NT2/D1 (cell line): ENCODE measurements at regions not wholly inside any gene's neighbourhood (a gene's known extent, or its start where the extent isn't known, plus 50 kb on each side); places are given as distances from the start of the nearest gene placed in this dataset.

Source experiments
- DNase-seq: peaks from one replicate; pipeline ENCODE4 v3.0.0-alpha.2; 2011; ENCODE audit warnings: low read depth, low spot score
- H3K27me3 ChIP-seq: 2 replicates; pipeline ENCODE4 v1.6.0; 2011; ENCODE audit warnings: mild to moderate bottlenecking; ENCODE audit not compliant: insufficient read length, insufficient read depth
- H3K36me3 ChIP-seq: 2 replicates; pipeline ENCODE4 v1.6.1; 2011; ENCODE audit warnings: mild to moderate bottlenecking, low read length, mixed read lengths; ENCODE audit not compliant: insufficient read depth, insufficient read length
- H3K4me1 ChIP-seq: 2 replicates; pipeline ENCODE4 v1.5.1; 2011; ENCODE audit not compliant: insufficient read depth, insufficient read length
- H3K4me3 ChIP-seq: 2 replicates; pipeline ENCODE4 v1.5.1; 2011; ENCODE audit warnings: low read depth; ENCODE audit not compliant: insufficient read length
- H3K9ac ChIP-seq: 2 replicates; pipeline ENCODE4 v1.6.0; 2011; ENCODE audit warnings: low read depth; ENCODE audit not compliant: insufficient read length
- H3K9me3 ChIP-seq: 2 replicates; pipeline ENCODE4 v1.5.1; 2011; ENCODE audit warnings: mild to moderate bottlenecking, low read length; ENCODE audit not compliant: insufficient read depth
- SUZ12 ChIP-seq: IDR thresholded peaks from 2 replicates; pipeline ENCODE4 v1.6.1; 2011; ENCODE audit not compliant: insufficient read length, insufficient read depth; ENCODE audit errors: extremely low read depth
- YY1 ChIP-seq: IDR thresholded peaks from 2 replicates; pipeline ENCODE4 v1.6.1; 2011; ENCODE audit not compliant: insufficient read length, insufficient read depth
- ZNF274 ChIP-seq: IDR thresholded peaks from 2 replicates; pipeline ENCODE4 v1.6.1; 2011; ENCODE audit warnings: mild to moderate bottlenecking, low read depth, low read length

DNA sequence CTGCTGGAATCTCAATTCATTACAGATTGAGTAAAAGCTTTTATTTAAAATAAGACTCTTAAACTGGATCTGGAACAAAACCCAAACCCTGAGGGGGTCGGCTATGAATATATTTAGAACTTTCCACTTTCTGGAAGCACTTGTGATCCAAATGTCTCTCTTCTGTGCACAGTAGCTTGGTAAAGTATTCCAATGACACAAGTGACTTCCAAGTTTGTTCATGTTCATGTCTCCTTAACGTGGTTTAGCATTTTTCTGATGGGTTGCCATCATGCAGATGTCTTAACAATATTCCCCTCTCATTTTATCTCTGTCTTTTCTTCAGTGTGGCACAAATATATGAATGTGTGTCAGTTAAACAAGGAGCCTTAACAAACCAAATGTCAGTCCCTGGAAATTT, 191.9 kb upstream of the SORCS1 start:
- DNase-seq, result no peak
- no peaks in the 10 kb centered on the region for H3K36me3 ChIP-seq
- H3K4me3 ChIP-seq, result no peak overlapping the region
- no peak for TF ChIP-seq ZNF274
- TF ChIP-seq YY1, result no peak
- TF ChIP-seq SUZ12, result no peak
- no peaks in the 10 kb centered on the region for H3K4me1 ChIP-seq
- H3K9ac ChIP-seq, result no peak overlapping the region
- H3K9me3 ChIP-seq, result no peaks in the 10 kb centered on the region
- no peaks in the 10 kb centered on the region for H3K27me3 ChIP-seq

DNA sequence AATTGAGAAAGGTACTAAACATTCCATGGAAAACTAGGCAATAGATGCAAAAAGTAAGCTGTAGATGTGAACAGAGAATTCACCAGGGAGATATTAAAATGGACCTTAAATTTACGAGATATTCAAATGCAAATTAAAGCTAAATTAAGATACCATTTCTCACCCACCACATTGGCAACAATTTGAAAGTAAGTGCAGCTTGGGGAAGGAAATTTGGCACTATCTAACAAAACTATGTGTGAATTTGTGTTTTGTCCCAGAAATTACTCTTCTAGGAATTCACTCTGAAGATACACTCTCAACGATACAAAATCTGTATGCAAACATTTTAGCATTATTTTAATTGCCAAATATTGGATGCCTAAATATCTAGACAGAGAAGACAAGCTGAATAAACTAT, 178.2 kb upstream of the SORCS1 start:
- no peak overlapping the region for H3K9ac ChIP-seq
- no peaks in the 10 kb centered on the region for H3K4me1 ChIP-seq
- H3K4me3 ChIP-seq, result no peak overlapping the region
- H3K27me3 ChIP-seq, result no peaks in the 10 kb centered on the region
- H3K9me3 ChIP-seq, result no peaks in the 10 kb centered on the region
- no peak for TF ChIP-seq SUZ12
- no peak for TF ChIP-seq ZNF274
- TF ChIP-seq YY1, result no peak
- no peaks in the 10 kb centered on the region for H3K36me3 ChIP-seq
- DNase-seq, result no peak

DNA sequence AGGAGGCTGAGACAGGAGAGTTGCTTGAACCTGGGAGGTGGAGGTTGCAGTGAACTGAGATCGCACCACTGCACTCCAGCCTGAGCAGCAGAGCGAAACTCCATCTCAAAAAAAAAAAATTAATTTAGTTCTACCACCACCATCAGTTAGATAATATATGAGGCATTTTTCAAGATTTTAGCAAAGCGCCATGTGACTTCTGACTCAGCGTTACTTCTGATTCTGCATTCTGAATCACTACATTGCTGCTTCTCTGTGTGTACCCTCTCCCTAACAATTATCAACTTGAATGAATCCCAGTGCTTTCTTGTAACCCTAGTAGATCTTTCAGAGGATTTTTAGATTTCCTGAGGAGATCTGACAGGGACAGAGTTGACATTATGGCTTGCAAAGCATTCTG, 176.8 kb upstream of the SORCS1 start:
- Histone ChIP-seq H3K4me3 (no peak overlapping the region), H3K9me3 (no peaks in the 10 kb centered on the region), H3K9ac (no peak overlapping the region), H3K36me3 (no peaks in the 10 kb centered on the region), H3K27me3 (no peaks in the 10 kb centered on the region), H3K4me1 (no peaks in the 10 kb centered on the region)
- no peak for DNase-seq
- TF ChIP-seq YY1 (no peak), SUZ12 (no peak), ZNF274 (no peak)

DNA sequence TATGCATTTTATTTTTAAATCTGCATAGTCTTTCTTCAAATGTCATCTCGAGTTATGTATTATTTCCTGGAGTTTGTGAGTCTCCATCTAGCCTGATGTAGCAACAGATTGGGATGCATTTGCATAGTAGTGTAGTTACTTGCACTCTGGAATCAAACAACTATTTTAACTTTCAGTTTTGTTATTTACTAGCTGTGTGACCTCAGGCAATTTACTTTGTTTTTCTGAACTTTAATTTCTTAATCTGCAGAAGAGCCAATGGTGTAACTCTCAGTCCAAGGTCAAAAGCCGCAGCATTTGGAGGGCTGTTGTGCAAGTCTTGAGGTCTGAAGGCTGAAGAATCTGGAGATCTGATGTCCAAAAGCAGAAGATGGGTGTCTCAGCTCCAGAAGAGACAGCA, 175.8 kb upstream of the SORCS1 start:
- Histone ChIP-seq H3K36me3 (no peaks in the 10 kb centered on the region), H3K4me3 (no peak overlapping the region), H3K9me3 (no peaks in the 10 kb centered on the region), H3K9ac (no peak overlapping the region), H3K27me3 (no peaks in the 10 kb centered on the region), H3K4me1 (no peaks in the 10 kb centered on the region)
- no peak for TF ChIP-seq ZNF274
- TF ChIP-seq YY1, result no peak
- no peak for DNase-seq

DNA sequence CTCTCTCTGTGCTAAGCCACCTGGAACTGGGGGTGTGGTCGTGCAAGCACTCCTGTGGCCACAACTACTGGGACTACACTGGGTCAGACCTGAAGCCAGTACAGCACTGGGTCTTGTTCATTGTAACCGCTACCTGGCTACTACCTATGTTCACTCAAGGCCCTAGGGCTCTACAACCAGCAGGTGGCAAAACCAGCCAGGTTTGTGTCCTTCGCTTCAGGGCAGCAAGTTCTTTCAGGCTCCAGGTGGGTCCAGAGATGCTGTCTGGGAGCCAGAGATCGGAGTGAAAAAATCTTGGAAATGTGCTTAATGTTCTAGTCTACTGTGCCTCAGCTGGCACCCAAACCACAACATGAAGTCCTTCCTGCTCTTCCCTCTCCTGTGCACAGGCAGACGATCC, 171.6 kb upstream of the SORCS1 start:
- Histone ChIP-seq H3K9me3 (no peaks in the 10 kb centered on the region), H3K4me1 (no peaks in the 10 kb centered on the region), H3K9ac (no peak overlapping the region), H3K36me3 (no peaks in the 10 kb centered on the region), H3K4me3 (no peak overlapping the region), H3K27me3 (no peaks in the 10 kb centered on the region)
- DNase-seq, result no peak
- TF ChIP-seq SUZ12 (no peak), ZNF274 (no peak), YY1 (no peak)

DNA sequence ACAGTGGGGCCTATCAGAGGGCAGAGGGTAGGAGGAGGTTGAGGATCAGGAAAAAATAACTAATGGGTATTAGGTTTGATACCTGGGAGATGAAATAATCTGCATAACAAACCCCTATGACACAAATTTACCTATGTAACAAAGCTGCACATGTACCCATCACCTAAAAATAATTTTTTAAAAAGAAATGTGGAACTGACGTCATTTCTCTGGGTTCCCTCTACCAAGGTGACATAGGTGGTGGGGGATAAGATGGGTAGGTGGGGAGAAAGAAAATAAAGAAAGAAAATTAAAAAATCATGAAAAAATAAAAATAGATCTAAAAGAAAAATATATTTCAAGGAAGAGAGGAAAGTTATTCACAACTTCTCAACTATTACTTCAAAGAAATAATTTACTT, 153.1 kb upstream of the SORCS1 start:
- no peaks in the 10 kb centered on the region for H3K4me1 ChIP-seq
- H3K27me3 ChIP-seq, result no peaks in the 10 kb centered on the region
- no peaks in the 10 kb centered on the region for H3K9me3 ChIP-seq
- H3K4me3 ChIP-seq, result no peak overlapping the region
- no peaks in the 10 kb centered on the region for H3K36me3 ChIP-seq
- DNase-seq, result no peak
- no peak overlapping the region for H3K9ac ChIP-seq
- TF ChIP-seq ZNF274 (no peak), SUZ12 (no peak), YY1 (no peak)

DNA sequence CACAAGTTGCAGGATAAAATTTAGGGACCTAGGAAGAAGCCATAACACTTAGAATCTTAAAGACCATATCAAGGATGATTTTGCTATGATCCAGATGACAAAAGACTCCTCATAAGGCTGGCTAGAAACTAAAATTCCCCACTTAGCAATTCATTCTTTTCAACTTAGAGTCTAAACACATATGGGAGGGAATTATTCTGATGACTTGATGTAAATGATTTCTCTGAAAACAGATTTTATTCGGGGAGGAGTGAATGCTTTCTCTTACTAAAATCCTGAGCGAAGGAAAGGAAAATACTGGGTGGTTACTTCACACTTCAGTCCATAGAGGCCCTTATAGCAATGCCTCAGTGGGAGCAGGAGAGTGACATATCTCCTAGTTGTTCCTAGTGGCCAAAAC, 138.7 kb upstream of the SORCS1 start:
- Histone ChIP-seq H3K36me3 (no peaks in the 10 kb centered on the region), H3K27me3 (no peaks in the 10 kb centered on the region), H3K4me1 (no peaks in the 10 kb centered on the region), H3K4me3 (no peak overlapping the region), H3K9me3 (no peaks in the 10 kb centered on the region), H3K9ac (no peak overlapping the region)
- TF ChIP-seq YY1 (no peak), SUZ12 (no peak)
- DNase-seq, result no peak

DNA sequence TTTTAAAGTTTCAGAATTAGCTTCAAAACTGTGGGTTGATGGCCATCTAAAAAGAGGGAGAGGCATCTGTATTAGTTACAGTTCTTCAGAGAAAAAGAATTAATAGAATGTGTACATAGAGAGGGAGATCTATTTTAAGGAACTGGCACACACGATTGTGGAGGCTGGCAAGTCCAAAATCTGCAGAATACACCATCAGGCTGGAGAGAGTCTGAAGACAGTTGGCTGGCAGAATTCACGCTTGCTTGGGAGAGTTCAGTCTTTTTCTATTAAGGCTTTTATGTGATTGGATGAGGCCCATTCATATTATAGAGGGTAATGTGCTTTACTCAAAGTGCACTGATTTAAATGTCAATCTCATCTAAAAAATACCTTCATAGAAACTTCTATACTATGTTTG, 135.1 kb upstream of the SORCS1 start:
- no peak for TF ChIP-seq SUZ12
- TF ChIP-seq ZNF274, result no peak
- no peak for TF ChIP-seq YY1
- DNase-seq, result no peak
- H3K9ac ChIP-seq, result no peak overlapping the region
- no peaks in the 10 kb centered on the region for H3K9me3 ChIP-seq
- H3K4me1 ChIP-seq, result no peaks in the 10 kb centered on the region
- H3K27me3 ChIP-seq, result no peaks in the 10 kb centered on the region
- no peaks in the 10 kb centered on the region for H3K36me3 ChIP-seq
- H3K4me3 ChIP-seq, result no peak overlapping the region
